ENCODE measurements at regions not wholly inside any gene's neighbourhood (a gene's known extent, or its start where the extent isn't known, plus 50 kb on each side); places are given as distances from the start of the nearest gene placed in this dataset.

- TF ChIP-seq TAF1 (IDR thresholded peaks at IDR 0.05; ENCODE audit: borderline replicate concordance, low read depth, low read length) = no peak
- TF ChIP-seq POLR2A (IDR thresholded peaks at IDR 0.05; ENCODE audit: low read depth, low read length) = no peak
Measured at GRCh38 chr10:33783557-33783956, 449.1 kb upstream of the NRP1 start.
